Loucy (cell line): ENCODE measurements at regions not wholly inside any gene's neighbourhood (a gene's known extent, or its start where the extent isn't known, plus 50 kb on each side); places are given as distances from the start of the nearest gene placed in this dataset.

ENCODE experiments used
- H2AFZ ChIP-seq: fragments of 200-600 bp; sonication (generic); 2 replicates; pipeline ENCODE4 v1.6.0; 2016; ENCODE audit warnings: antibody characterized with exemption, mild to moderate bottlenecking, low read length, moderate library complexity
- H3F3A ChIP-seq: fragments of 200-600 bp; 2 replicates; pipeline ENCODE4 v1.6.0; 2016; ENCODE audit warnings: antibody characterized with exemption, low read depth, mild to moderate bottlenecking
- H3K27me3 ChIP-seq: fragments of 200-600 bp; sonication (generic); 2 replicates; pipeline ENCODE4 v1.6.1; 2014; ENCODE audit warnings: low read length, mild to moderate bottlenecking; ENCODE audit not compliant: insufficient read depth, poor library complexity, severe bottlenecking
- H3K36me3 ChIP-seq: fragments of 200-600 bp; sonication (generic); 2 replicates; pipeline ENCODE4 v1.6.1; 2016; ENCODE audit warnings: low read length; ENCODE audit not compliant: insufficient read depth
- H3K4me1 ChIP-seq: fragments of 200-600 bp; sonication (generic); 2 replicates; pipeline ENCODE4 v1.5.1; 2014; ENCODE audit warnings: low read length, mild to moderate bottlenecking; ENCODE audit not compliant: insufficient read depth, poor library complexity, severe bottlenecking
- H3K4me2 ChIP-seq: fragments of 200-600 bp; sonication (generic); 2 replicates; pipeline ENCODE4 v1.6.0; 2014; ENCODE audit warnings: antibody characterized with exemption, low read length, low read depth, mild to moderate bottlenecking; ENCODE audit not compliant: poor library complexity, severe bottlenecking
- H3K4me3 ChIP-seq: fragments of 200-600 bp; sonication (generic); 2 replicates; pipeline ENCODE4 v1.5.1; 2014; ENCODE audit warnings: low read length, mild to moderate bottlenecking, mixed read lengths; ENCODE audit not compliant: poor library complexity, severe bottlenecking
- H3K79me2 ChIP-seq: fragments of 200-600 bp; sonication (generic); 2 replicates; pipeline ENCODE4 v1.6.1; 2014; ENCODE audit warnings: low read length; ENCODE audit not compliant: insufficient read depth
- H3K9ac ChIP-seq: fragments of 200-600 bp; sonication (generic); 2 replicates; pipeline ENCODE4 v1.6.0; 2014; ENCODE audit warnings: mild to moderate bottlenecking, low read depth, low read length, moderate library complexity; ENCODE audit not compliant: poor library complexity, severe bottlenecking
- H3K9me2 ChIP-seq: fragments of 200-600 bp; sonication (generic); replicated peaks from 2 replicates; pipeline ENCODE4 v1.6.1; 2016; ENCODE audit warnings: low read depth, low read length, mixed read lengths
- H3K9me3 ChIP-seq: fragments of 200-600 bp; sonication (generic); 2 replicates; pipeline ENCODE4 v1.6.1; 2014; ENCODE audit warnings: mild to moderate bottlenecking, antibody characterized with exemption, low read length, low read depth; ENCODE audit not compliant: insufficient read depth
- H4K20me1 ChIP-seq: fragments of 200-600 bp; sonication (generic); 2 replicates; pipeline ENCODE4 v1.6.0; 2014; ENCODE audit warnings: antibody characterized with exemption, low read length, mild to moderate bottlenecking; ENCODE audit not compliant: insufficient read depth, poor library complexity, severe bottlenecking
- CTCF ChIP-seq: fragments of 200-600 bp; sonication (generic); conservative IDR thresholded peaks from 2 replicates; pipeline ENCODE4 v1.5.1; 2014; ENCODE audit warnings: mild to moderate bottlenecking, antibody characterized with exemption, low read length
- EZH2phosphoT487 ChIP-seq: fragments of 200-600 bp; IDR thresholded peaks from 2 replicates; pipeline ENCODE4 v1.6.1; 2018; ENCODE audit warnings: antibody characterized with exemption, mild to moderate bottlenecking, moderate library complexity, borderline replicate concordance

DNA sequence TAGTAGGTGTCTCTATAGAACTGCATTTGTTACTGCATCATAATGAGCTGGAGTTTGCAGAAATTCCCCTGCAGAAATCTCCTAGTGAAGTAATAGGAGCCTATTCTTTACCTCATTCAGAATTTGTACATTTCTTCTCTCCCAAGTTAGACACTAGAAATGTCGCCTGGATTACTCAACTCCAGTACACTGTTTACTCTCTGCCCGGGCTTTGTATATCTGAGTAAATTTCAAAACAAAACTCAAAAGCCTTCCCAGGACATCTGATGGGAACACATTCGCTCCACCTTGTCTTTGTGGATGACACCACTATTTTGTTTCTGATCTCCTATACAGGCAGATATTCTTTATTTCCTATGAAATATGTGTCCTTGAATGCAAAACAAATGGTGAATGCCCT is 76.8 kb downstream of the POU3F3 start:
- Histone ChIP-seq H3K4me3 (no peak overlapping the region), H3K9ac (no peak overlapping the region), H3K4me2 (no peak overlapping the region), H3K4me1 (no peaks in the 10 kb centered on the region), H3K27me3 (no peaks in the 10 kb centered on the region), H3K9me2 (no peaks in the 10 kb centered on the region), H3K36me3 (no peaks in the 10 kb centered on the region), H2AFZ (no peak overlapping the region), H3K79me2 (no peaks in the 10 kb centered on the region), H3K9me3 (no peaks in the 10 kb centered on the region), H3F3A (no peaks in the 10 kb centered on the region), H4K20me1 (no peaks in the 10 kb centered on the region)
- no peak for TF ChIP-seq EZH2phosphoT487
- no peak for TF ChIP-seq CTCF

DNA sequence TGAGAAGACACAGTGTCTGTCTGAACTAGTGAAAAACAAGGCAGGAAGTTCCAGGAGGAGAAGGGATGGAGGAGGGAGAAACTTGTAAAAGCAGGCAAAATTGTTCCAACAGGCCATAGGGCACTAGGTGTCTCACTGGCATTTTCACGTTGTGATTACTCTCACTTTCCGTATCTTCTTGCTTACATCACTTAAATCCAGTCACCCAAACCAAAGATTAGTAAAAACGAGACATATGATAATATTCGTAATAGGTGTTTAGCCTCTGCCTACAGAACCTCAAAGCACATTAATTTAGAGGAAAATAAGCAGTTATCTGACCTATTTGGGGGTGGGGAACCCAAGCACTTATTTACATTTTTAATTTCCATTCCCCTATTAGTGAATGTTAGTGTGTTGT is 78.3 kb downstream of the POU3F3 start:
- Histone ChIP-seq H3K36me3 (no peaks in the 10 kb centered on the region), H3K9me2 (no peaks in the 10 kb centered on the region), H3K4me1 (no peaks in the 10 kb centered on the region), H2AFZ (no peak overlapping the region), H3F3A (no peaks in the 10 kb centered on the region), H4K20me1 (no peaks in the 10 kb centered on the region), H3K79me2 (no peaks in the 10 kb centered on the region), H3K9ac (no peak overlapping the region), H3K4me2 (no peak overlapping the region), H3K27me3 (no peaks in the 10 kb centered on the region), H3K9me3 (no peaks in the 10 kb centered on the region), H3K4me3 (no peak overlapping the region)
- TF ChIP-seq EZH2phosphoT487: no peak
- no peak for TF ChIP-seq CTCF

DNA sequence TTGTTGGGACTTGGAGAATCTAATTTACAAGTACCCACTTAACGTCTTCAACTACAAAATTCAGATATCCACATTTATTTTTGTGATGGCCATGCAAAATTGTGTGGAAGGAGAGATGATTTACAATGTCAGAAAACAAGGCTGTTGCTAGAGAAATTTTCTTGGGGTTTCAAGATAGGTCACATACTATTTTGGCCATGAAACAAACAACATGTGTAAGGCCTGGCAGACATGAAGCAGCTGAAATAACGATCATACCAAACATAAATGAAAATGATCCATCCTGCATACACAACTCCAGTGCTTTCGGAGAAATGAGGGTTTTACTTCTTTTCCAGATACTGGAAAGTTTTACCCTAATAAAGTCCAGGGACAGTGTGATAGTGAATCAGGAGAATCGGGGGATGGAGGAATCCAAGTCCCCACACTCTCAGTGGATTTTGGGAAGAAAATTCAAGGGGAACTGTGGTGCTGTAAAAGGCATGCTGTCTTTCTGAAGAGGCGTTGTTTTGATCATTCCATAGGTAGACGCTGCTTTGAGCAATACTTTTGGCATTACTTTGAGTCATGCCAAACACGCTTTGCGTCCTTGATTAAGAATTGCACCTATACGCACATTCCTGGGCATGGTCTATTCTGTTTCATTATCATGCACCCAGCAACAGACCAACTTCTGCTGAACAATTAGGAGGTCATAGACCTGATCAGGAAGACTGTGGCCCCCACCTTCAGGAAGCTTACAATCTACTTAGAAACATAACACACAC is 79.4 kb downstream of the POU3F3 start:
- H3K9ac ChIP-seq: no peak overlapping the region
- no peaks in the 10 kb centered on the region for H3K79me2 ChIP-seq
- H3K4me3 ChIP-seq: no peak overlapping the region
- no peaks in the 10 kb centered on the region for H4K20me1 ChIP-seq
- H3K4me2 ChIP-seq: no peak overlapping the region
- no peaks in the 10 kb centered on the region for H3K9me2 ChIP-seq
- H3K36me3 ChIP-seq: no peaks in the 10 kb centered on the region
- no peaks in the 10 kb centered on the region for H3F3A ChIP-seq
- H3K4me1 ChIP-seq: no peaks in the 10 kb centered on the region
- H2AFZ ChIP-seq: no peak overlapping the region
- H3K9me3 ChIP-seq: no peaks in the 10 kb centered on the region
- no peaks in the 10 kb centered on the region for H3K27me3 ChIP-seq
- no peak for TF ChIP-seq EZH2phosphoT487
- TF ChIP-seq CTCF: no peak
